ENCODE measurements at regions not wholly inside any gene's neighbourhood (a gene's known extent, or its start where the extent isn't known, plus 50 kb on each side); places are given as distances from the start of the nearest gene placed in this dataset.
"Not testable (repeated sequence)": the region's sequence is repeated elsewhere in the genome, so short reads cannot be mapped to it uniquely, and the experiment has no call there.

GRCh38 chr6:168949981-168950857 is 303.4 kb downstream of the THBS2 start:
- DNase-seq (ENCODE audit: low spot score in 2 of 2) (no peak), FAIRE-seq (no peak)

GRCh38 chr6:168948990-168949531 is 304.6 kb downstream of the THBS2 start:
- DNase-seq (ENCODE audit: low spot score in 2 of 2) (no peak), FAIRE-seq (no peak)

- DNase-seq (ENCODE audit: low spot score in 2 of 2) (no peak), FAIRE-seq (no peak)
Observed at GRCh38 chr6:168948002-168948401, 305.6 kb downstream of the THBS2 start.

GRCh38 chr6:168943231-168943905 is 310.3 kb downstream of the THBS2 start:
- FAIRE-seq (no peak), DNase-seq (ENCODE audit: low spot score in 2 of 2) (no peak)

GRCh38 chr6:168942646-168943045 is 311.0 kb downstream of the THBS2 start:
- FAIRE-seq = no peak

GRCh38 chr6:168941036-168941435 is 312.6 kb downstream of the THBS2 start:
- no peak for FAIRE-seq
- no peak for DNase-seq (ENCODE audit: low spot score in 2 of 2)

More at GRCh38 chr6:168942646-168943045, 311.0 kb downstream of the THBS2 start:
- DNase-seq (ENCODE audit: low spot score in 2 of 2) = no peak

GRCh38 chr6:168939796-168940195 is 313.9 kb downstream of the THBS2 start:
- DNase-seq (ENCODE audit: low spot score in 2 of 2) (no peak), FAIRE-seq (no peak)

- no peak for DNase-seq (ENCODE audit: low spot score in 2 of 2)
Observed at GRCh38 chr6:168939041-168939440, 314.6 kb downstream of the THBS2 start.

GRCh38 chr6:168938546-168938945 is 315.1 kb downstream of the THBS2 start:
- DNase-seq (ENCODE audit: low spot score in 2 of 2) (no peak), FAIRE-seq (no peak)

More at GRCh38 chr6:168939041-168939440, 314.6 kb downstream of the THBS2 start:
- FAIRE-seq = no peak

GRCh38 chr6:168937054-168937453 is 316.6 kb downstream of the THBS2 start:
- FAIRE-seq = no peak
- no peak for DNase-seq (ENCODE audit: low spot score in 2 of 2)

- DNase-seq (ENCODE audit: low spot score in 2 of 2) (no peak), FAIRE-seq (no peak)
Observed at GRCh38 chr6:168935628-168936010, 318.0 kb downstream of the THBS2 start.

- FAIRE-seq (no peak), DNase-seq (ENCODE audit: low spot score in 2 of 2) (no peak)
Observed at GRCh38 chr6:168934660-168935627, 318.7 kb downstream of the THBS2 start.

- not testable (repeated sequence) for FAIRE-seq; DNase-seq (ENCODE audit: low spot score in 2 of 2)
Observed at GRCh38 chr6:168932171-168932570, 321.5 kb downstream of the THBS2 start.

GRCh38 chr6:168931072-168931471 is 322.6 kb downstream of the THBS2 start:
- DNase-seq (ENCODE audit: low spot score in 2 of 2); FAIRE-seq: not testable (repeated sequence)

- FAIRE-seq = no peak
- DNase-seq (ENCODE audit: low spot score in 2 of 2) = no peak
Observed at GRCh38 chr6:168929871-168930450, 323.7 kb downstream of the THBS2 start.

GRCh38 chr6:168928012-168928411 is 325.6 kb downstream of the THBS2 start:
- FAIRE-seq (no peak), DNase-seq (ENCODE audit: low spot score in 2 of 2) (no peak)

GRCh38 chr6:168927026-168927425 is 326.6 kb downstream of the THBS2 start:
- no peak for DNase-seq (ENCODE audit: low spot score in 2 of 2)
- FAIRE-seq = no peak

- DNase-seq (ENCODE audit: low spot score in 2 of 2) (no peak), FAIRE-seq (no peak)
Observed at GRCh38 chr6:168926306-168926705, 327.3 kb downstream of the THBS2 start.

- DNase-seq (ENCODE audit: low spot score in 2 of 2) = no peak
- no peak for FAIRE-seq
Observed at GRCh38 chr6:168925671-168926070, 328.0 kb downstream of the THBS2 start.

- DNase-seq (ENCODE audit: low spot score in 2 of 2) (no peak), FAIRE-seq (no peak)
Observed at GRCh38 chr6:168923171-168923570, 330.5 kb downstream of the THBS2 start.

Measured in frontal cortex (tissue), 3 donors.